ENCODE measurements at regions not wholly inside any gene's neighbourhood (a gene's known extent, or its start where the extent isn't known, plus 50 kb on each side); places are given as distances from the start of the nearest gene placed in this dataset.

GRCh38 chr12:127270193-127270592 is 996.8 kb upstream of the TMEM132C start:
- TF ChIP-seq EZH2phosphoT487 (IDR thresholded peaks at IDR 0.05; ENCODE audit: insufficient read depth, low read depth) (no peak), EZH2 (IDR thresholded peaks at IDR 0.05; ENCODE audit: insufficient read depth, poor library complexity, severe bottlenecking) (no peak)

Measured in GM23248 (cell line).